ENCODE measurements at regions not wholly inside any gene's neighbourhood (a gene's known extent, or its start where the extent isn't known, plus 50 kb on each side); places are given as distances from the start of the nearest gene placed in this dataset.

GRCh38 chr5:2009986-2010914 is 127.5 kb upstream of the IRX4 start:
- no peak for DNase-seq (ENCODE audit: low read depth)

GRCh38 chr5:2008851-2009629 is 126.3 kb upstream of the IRX4 start:
- DNase-seq (ENCODE audit: low read depth) = no peak

- DNase-seq (ENCODE audit: low read depth) = no peak
Measured at GRCh38 chr5:2007878-2008501, 125.3 kb upstream of the IRX4 start.

GRCh38 chr5:2007496-2007877 is 124.8 kb upstream of the IRX4 start:
- no peak for DNase-seq (ENCODE audit: low read depth)

- no peak for DNase-seq (ENCODE audit: low read depth)
Measured at GRCh38 chr5:2006971-2007291, 124.2 kb upstream of the IRX4 start.

- no peak for DNase-seq (ENCODE audit: low read depth)
Measured at GRCh38 chr5:2006193-2006970, 123.7 kb upstream of the IRX4 start.

GRCh38 chr5:2005101-2006041 is 122.6 kb upstream of the IRX4 start:
- no peak for DNase-seq (ENCODE audit: low read depth)

GRCh38 chr5:2003690-2004365 is 121.1 kb upstream of the IRX4 start:
- no peak for DNase-seq (ENCODE audit: low read depth)

- no peak for DNase-seq (ENCODE audit: low read depth)
Measured at GRCh38 chr5:2003206-2003605, 120.5 kb upstream of the IRX4 start.

- DNase-seq (ENCODE audit: low read depth) = no peak
Measured at GRCh38 chr5:2001300-2001699, 118.6 kb upstream of the IRX4 start.

- DNase-seq (ENCODE audit: low read depth) = no peak
Measured at GRCh38 chr5:2000591-2000990, 117.9 kb upstream of the IRX4 start.

- no peak for DNase-seq (ENCODE audit: low read depth)
Measured at GRCh38 chr5:1999794-2000193, 117.1 kb upstream of the IRX4 start.

- DNase-seq (ENCODE audit: low read depth) = no peak
Measured at GRCh38 chr5:1998716-1999317, 116.1 kb upstream of the IRX4 start.

- no peak for DNase-seq (ENCODE audit: low read depth)
Measured at GRCh38 chr5:1998348-1998669, 115.6 kb upstream of the IRX4 start.

- no peak for DNase-seq (ENCODE audit: low read depth)
Measured at GRCh38 chr5:1997640-1998347, 115.1 kb upstream of the IRX4 start.

- no peak for DNase-seq (ENCODE audit: low read depth)
Measured at GRCh38 chr5:1995491-1995890, 112.8 kb upstream of the IRX4 start.

GRCh38 chr5:1987471-1987870 is 104.7 kb upstream of the IRX4 start:
- DNase-seq (ENCODE audit: low read depth) = no peak

- DNase-seq (ENCODE audit: low read depth) = no peak
Measured at GRCh38 chr5:1985781-1986180, 103.1 kb upstream of the IRX4 start.

GRCh38 chr5:1983919-1984695 is 101.4 kb upstream of the IRX4 start:
- no peak for DNase-seq (ENCODE audit: low read depth)
